HepG2 (cell line): ENCODE measurements at regions not wholly inside any gene's neighbourhood (a gene's known extent, or its start where the extent isn't known, plus 50 kb on each side); places are given as distances from the start of the nearest gene placed in this dataset.
A peak's percentile ranks its signal among the peaks of the same experiment; 100 is the strongest.

Experiments used
- ATAC-seq: fragments of 200-7000 bp; cut with Tn5 transposase; 3 replicates; pipeline ENCODE4 v1.9.1; 2020; ENCODE audit warnings: mild to moderate bottlenecking, moderate library complexity
- BruUV-seq: library from RNA; stranded (reverse); fragments of 400-500 nt; replicated peaks from 2 replicates; lab custom pipeline; 2021; lab: Mats Ljungman, UMichigan
- CTCF ChIA-PET: fragments of 300-600 bp; formaldehyde crosslinking; extraction: SDS; loops from one replicate; lab custom pipeline; 2021; ENCODE audit warnings: low total read pairs, inconsistent platforms, low intra/inter-chr PET ratio; lab: Yijun Ruan, JAX
- POLR2A ChIA-PET: fragments of 350-600 bp; sonication (Branson Sonifier 250); formaldehyde crosslinking; loops from one replicate; lab custom pipeline; 2020; ENCODE audit warnings: antibody characterized with exemption, inconsistent platforms; lab: Yijun Ruan, JAX
- DNase-seq: peaks from one replicate; pipeline ENCODE4 v3.0.0-alpha.2; 2015; ENCODE audit warnings: low spot score
- FAIRE-seq: peaks from 3 replicates; lab custom pipeline; 2011; peaks lifted over from hg19 to GRCh38; lab: Jason Lieb, UNC
- H2AFZ ChIP-seq: one replicate; pipeline ENCODE4 v1.6.1; 2011; ENCODE audit warnings: low read length, inconsistent platforms
- H3K27ac ChIP-seq: fragments of 300-600 bp; 3 replicates; pipeline ENCODE4 v1.8.0; 2011; ENCODE audit warnings: mixed run types, mild to moderate bottlenecking, mixed read lengths, low read length, inconsistent platforms; ENCODE audit not compliant: insufficient read depth; ENCODE audit errors: extremely low read length
- H3K27me3 ChIP-seq, 2 experiments: fragments of 200-600 bp in 1 of 2; 2 replicates in 1 of 2; 3 replicates in 1 of 2; pipeline versions ENCODE4 v1.6.0 to v1.8.0; 2011; ENCODE audit warnings: low read length in 2 of 2, mild to moderate bottlenecking in 2 of 2, moderate library complexity in 2 of 2, inconsistent platforms in 1 of 2; ENCODE audit not compliant: insufficient read depth in 2 of 2, control insufficient read depth in 1 of 2
- H3K36me3 ChIP-seq, 2 experiments: fragments of 200-600 bp in 1 of 2; replicated peaks in 1 of 2; 2 replicates in 1 of 2; 3 replicates in 1 of 2; pipeline versions ENCODE4 v1.5.1 to v1.8.0; 2011; ENCODE audit warnings: low read length in 2 of 2, inconsistent platforms in 1 of 2; ENCODE audit not compliant: insufficient read depth in 2 of 2, control insufficient read depth in 1 of 2
- H3K4me1 ChIP-seq: 2 replicates; pipeline ENCODE4 v1.5.1; 2012; ENCODE audit warnings: low read length, inconsistent platforms; ENCODE audit not compliant: insufficient read depth
- H3K4me2 ChIP-seq: 2 replicates; pipeline ENCODE4 v1.6.0; 2011; ENCODE audit warnings: low read depth, low read length, inconsistent platforms
- H3K4me3 ChIP-seq, 3 experiments: fragments of 200-600 bp in 1 of 3; sonication (generic), shearing (Covaris generic) in 1 of 3; replicated peaks in 1 of 3; 2 replicates each; pipeline ENCODE4 v1.5.1; 2011 to 2016; ENCODE audit warnings: low read length in 3 of 3, inconsistent platforms in 2 of 3, low read depth in 2 of 3, mild to moderate bottlenecking in 2 of 3, control low read depth in 1 of 3, mixed read lengths in 1 of 3; ENCODE audit not compliant: insufficient read depth in 1 of 3
- H3K79me2 ChIP-seq: one replicate; pipeline ENCODE4 v1.6.1; 2011; ENCODE audit warnings: low read length, inconsistent platforms; ENCODE audit not compliant: insufficient read depth
- H3K9ac ChIP-seq: 2 replicates; pipeline ENCODE4 v1.6.0; 2011; ENCODE audit warnings: mild to moderate bottlenecking, low read depth, low read length, inconsistent platforms; ENCODE audit not compliant: insufficient read depth
- H3K9me3 ChIP-seq: 2 replicates; pipeline ENCODE4 v1.5.1; 2012; ENCODE audit warnings: mild to moderate bottlenecking, low read length
- H4K20me1 ChIP-seq: 2 replicates; pipeline ENCODE4 v1.6.0; 2011; ENCODE audit warnings: inconsistent platforms, mild to moderate bottlenecking, low read length, moderate library complexity; ENCODE audit not compliant: insufficient read depth
- MAF1 ChIP-seq: sonication (generic); formaldehyde crosslinking; IDR thresholded peaks from 2 replicates; pipeline ENCODE4 v1.5.0; 2020; ENCODE audit warnings: missing genetic modification reagents, borderline replicate concordance
- MAFG ChIP-seq: sonication (generic); formaldehyde crosslinking; IDR thresholded peaks from 2 replicates; pipeline ENCODE4 v1.5.1; 2020; ENCODE audit warnings: mild to moderate bottlenecking, missing genetic modification reagents
- REL ChIP-seq: sonication (generic); formaldehyde crosslinking; conservative IDR thresholded peaks from 2 replicates; pipeline ENCODE4 v1.8.0; 2022; ENCODE audit warnings: mild to moderate bottlenecking, missing genetic modification reagents, moderate library complexity
- ZNF383 ChIP-seq: sonication (generic); formaldehyde crosslinking; IDR thresholded peaks from 2 replicates; pipeline ENCODE4 v1.4.0; 2020; ENCODE audit warnings: missing genetic modification reagents, mild to moderate bottlenecking, borderline replicate concordance
- ZNF501 ChIP-seq: sonication (generic); formaldehyde crosslinking; IDR thresholded peaks from 2 replicates; pipeline ENCODE4 v1.5.1; 2020; ENCODE audit warnings: mild to moderate bottlenecking, moderate library complexity, missing genetic modification reagents
- WGBS: methylation state at CpG from one replicate; pipeline ENCODE4 v1.1.6; 2017; ENCODE audit warnings: low lambda C conversion rate; 5-methylcytosine and 5-hydroxymethylcytosine counted together
- in situ Hi-C: cut with HindIII; loops from 2 replicates; pipeline ENCODE4 v1.10.0; 2017; ENCODE audit warnings: low pct_unique_long_range_greater_than_20kb; ENCODE audit not compliant: extremely low pct_ligation_motif_present
- intact Hi-C: fragments of 100-400 bp; cut with micrococcal nuclease; formaldehyde crosslinking; loops from one replicate; pipeline ENCODE4 v1.10.0; 2022; ENCODE audit not compliant: unreplicated experiment
- TF ChIP-seq, protein P1 (sequence below): sonication (generic); formaldehyde crosslinking; IDR thresholded peaks from 2 replicates; pipeline ENCODE4 v1.8.0; 2022; ENCODE audit warnings: mild to moderate bottlenecking, missing genetic modification reagents, moderate library complexity
- TF ChIP-seq, protein P2 (sequence below): sonication (generic); formaldehyde crosslinking; IDR thresholded peaks from 2 replicates; pipeline ENCODE4 v1.4.0; 2020; ENCODE audit warnings: missing genetic modification reagents
- TF ChIP-seq, protein P3 (sequence below): sonication (generic); formaldehyde crosslinking; IDR thresholded peaks from 2 replicates; pipeline ENCODE4 v1.4.0; 2020; ENCODE audit warnings: mild to moderate bottlenecking, missing genetic modification reagents
- TF ChIP-seq, protein P4 (sequence below): IDR thresholded peaks from 2 replicates; pipeline ENCODE4 v1.6.1; 2012; ENCODE audit warnings: inconsistent platforms
- TF ChIP-seq, protein P5 (sequence below): sonication (generic); formaldehyde crosslinking; IDR thresholded peaks from 2 replicates; pipeline ENCODE4 v1.5.0; 2020; ENCODE audit warnings: missing genetic modification reagents
- TF ChIP-seq, protein P6 (sequence below): sonication (generic); formaldehyde crosslinking; IDR thresholded peaks from 2 replicates; pipeline ENCODE4 v1.5.0; 2020; ENCODE audit warnings: mild to moderate bottlenecking, missing genetic modification reagents, borderline replicate concordance

DNA sequence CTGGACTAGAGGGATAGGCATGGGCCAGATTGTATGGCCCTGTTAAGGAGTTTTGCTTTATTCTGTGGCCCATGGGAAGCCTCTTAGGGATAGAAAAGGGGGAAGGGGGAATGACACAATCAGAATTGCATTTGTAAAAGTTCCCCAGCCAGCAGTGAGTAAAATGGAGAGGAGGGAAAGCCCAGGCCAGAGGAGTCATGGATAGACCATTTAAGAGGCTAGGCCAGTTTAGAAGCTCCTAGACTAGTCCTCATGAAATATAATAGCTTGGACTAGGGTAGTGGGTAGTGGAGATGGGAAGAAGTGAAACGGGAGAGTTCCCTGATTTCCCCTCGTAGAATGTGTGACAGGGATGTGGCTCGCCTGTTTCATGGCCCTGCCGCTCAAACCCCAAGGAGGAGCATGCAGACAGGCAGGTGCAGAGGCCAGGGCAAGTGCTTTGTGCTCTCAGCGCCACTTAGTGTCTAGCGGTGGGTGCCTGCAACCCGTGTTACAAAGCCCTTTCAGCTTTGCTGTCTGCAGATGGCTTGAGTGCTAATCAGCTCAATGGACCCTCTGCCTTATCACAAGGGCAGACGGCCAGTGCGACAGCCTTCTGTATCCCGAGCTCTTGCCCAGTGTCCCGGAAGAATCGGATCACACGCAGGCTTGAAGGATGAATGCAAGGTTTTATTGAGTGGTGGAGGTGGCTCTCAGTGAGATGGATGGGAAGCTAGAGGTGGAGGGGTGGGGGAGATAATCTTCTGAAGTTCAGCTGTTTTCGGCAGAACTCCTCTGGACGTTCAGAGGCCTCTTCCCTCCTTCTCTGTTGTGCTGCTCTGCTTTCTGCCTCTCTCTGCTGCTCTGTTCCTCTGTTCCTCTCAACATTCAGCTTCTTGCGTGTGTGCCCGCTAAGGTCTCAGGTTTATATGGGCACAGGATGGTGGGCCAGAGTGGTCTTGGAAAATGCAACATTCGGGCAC is 141.1 kb downstream of the CEP57L1 start:
- no peaks in the 10 kb centered on the region for H3K9me3 ChIP-seq
- no peaks in the 10 kb centered on the region for H4K20me1 ChIP-seq
- no peak overlapping the region for H2AFZ ChIP-seq
- no peak overlapping the region for H3K9ac ChIP-seq
- DNase-seq: peak; percentile 46
- no peaks in the 10 kb centered on the region for H3K36me3 ChIP-seq
- in situ Hi-C loops (no loop called here), intact Hi-C loops (loop anchor here (1.0 to 5.0 kb wide), 2 partner anchors 49 to 146 kb away; partner anchors contain the start of gene CD164)
- H3K4me3 ChIP-seq: peak overlapping the region in 1 of 3 experiments; percentile 11; a peak in 1 of 6 replicates
- peak; percentile 95 for FAIRE-seq
- ChIA-PET CTCF (no interaction called here), POLR2A (interaction anchor here (1.0 to 1.5 kb wide), 2 partner anchors 14 to 147 kb away, joined by 4 read pairs; no protein-coding TSS in a partner anchor)
- ATAC-seq: peak; percentile 98
- 18% methylated on average over 17 of the region's 18 CpGs for WGBS
- no TSS peak for BruUV-seq
- no peaks in the 10 kb centered on the region for H3K27me3 ChIP-seq
- H3K79me2 ChIP-seq: no peaks in the 10 kb centered on the region
- peak overlapping the region; percentile 41 for H3K4me2 ChIP-seq
- H3K27ac ChIP-seq: no peak overlapping the region
- peaks cover 41% of the 10 kb centered on the region for H3K4me1 ChIP-seq
- TF ChIP-seq, protein P1, sequence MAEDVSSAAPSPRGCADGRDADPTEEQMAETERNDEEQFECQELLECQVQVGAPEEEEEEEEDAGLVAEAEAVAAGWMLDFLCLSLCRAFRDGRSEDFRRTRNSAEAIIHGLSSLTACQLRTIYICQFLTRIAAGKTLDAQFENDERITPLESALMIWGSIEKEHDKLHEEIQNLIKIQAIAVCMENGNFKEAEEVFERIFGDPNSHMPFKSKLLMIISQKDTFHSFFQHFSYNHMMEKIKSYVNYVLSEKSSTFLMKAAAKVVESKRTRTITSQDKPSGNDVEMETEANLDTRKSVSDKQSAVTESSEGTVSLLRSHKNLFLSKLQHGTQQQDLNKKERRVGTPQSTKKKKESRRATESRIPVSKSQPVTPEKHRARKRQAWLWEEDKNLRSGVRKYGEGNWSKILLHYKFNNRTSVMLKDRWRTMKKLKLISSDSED (CRISPR knock-in tag): no peak
- TF ChIP-seq, protein P2, sequence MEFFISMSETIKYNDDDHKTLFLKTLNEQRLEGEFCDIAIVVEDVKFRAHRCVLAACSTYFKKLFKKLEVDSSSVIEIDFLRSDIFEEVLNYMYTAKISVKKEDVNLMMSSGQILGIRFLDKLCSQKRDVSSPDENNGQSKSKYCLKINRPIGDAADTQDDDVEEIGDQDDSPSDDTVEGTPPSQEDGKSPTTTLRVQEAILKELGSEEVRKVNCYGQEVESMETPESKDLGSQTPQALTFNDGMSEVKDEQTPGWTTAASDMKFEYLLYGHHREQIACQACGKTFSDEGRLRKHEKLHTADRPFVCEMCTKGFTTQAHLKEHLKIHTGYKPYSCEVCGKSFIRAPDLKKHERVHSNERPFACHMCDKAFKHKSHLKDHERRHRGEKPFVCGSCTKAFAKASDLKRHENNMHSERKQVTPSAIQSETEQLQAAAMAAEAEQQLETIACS: no peak
- TF ChIP-seq, protein P3, sequence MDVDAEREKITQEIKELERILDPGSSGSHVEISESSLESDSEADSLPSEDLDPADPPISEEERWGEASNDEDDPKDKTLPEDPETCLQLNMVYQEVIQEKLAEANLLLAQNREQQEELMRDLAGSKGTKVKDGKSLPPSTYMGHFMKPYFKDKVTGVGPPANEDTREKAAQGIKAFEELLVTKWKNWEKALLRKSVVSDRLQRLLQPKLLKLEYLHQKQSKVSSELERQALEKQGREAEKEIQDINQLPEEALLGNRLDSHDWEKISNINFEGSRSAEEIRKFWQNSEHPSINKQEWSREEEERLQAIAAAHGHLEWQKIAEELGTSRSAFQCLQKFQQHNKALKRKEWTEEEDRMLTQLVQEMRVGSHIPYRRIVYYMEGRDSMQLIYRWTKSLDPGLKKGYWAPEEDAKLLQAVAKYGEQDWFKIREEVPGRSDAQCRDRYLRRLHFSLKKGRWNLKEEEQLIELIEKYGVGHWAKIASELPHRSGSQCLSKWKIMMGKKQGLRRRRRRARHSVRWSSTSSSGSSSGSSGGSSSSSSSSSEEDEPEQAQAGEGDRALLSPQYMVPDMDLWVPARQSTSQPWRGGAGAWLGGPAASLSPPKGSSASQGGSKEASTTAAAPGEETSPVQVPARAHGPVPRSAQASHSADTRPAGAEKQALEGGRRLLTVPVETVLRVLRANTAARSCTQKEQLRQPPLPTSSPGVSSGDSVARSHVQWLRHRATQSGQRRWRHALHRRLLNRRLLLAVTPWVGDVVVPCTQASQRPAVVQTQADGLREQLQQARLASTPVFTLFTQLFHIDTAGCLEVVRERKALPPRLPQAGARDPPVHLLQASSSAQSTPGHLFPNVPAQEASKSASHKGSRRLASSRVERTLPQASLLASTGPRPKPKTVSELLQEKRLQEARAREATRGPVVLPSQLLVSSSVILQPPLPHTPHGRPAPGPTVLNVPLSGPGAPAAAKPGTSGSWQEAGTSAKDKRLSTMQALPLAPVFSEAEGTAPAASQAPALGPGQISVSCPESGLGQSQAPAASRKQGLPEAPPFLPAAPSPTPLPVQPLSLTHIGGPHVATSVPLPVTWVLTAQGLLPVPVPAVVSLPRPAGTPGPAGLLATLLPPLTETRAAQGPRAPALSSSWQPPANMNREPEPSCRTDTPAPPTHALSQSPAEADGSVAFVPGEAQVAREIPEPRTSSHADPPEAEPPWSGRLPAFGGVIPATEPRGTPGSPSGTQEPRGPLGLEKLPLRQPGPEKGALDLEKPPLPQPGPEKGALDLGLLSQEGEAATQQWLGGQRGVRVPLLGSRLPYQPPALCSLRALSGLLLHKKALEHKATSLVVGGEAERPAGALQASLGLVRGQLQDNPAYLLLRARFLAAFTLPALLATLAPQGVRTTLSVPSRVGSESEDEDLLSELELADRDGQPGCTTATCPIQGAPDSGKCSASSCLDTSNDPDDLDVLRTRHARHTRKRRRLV (CRISPR knock-in tag): no peak
- TF ChIP-seq MAFG (CRISPR knock-in tag) (no peak), REL (no peak), ZNF383 (CRISPR knock-in tag) (no peak), ZNF501 (CRISPR knock-in tag) (no peak), MAF1 (CRISPR knock-in tag) (no peak)
- TF ChIP-seq, protein P4, sequence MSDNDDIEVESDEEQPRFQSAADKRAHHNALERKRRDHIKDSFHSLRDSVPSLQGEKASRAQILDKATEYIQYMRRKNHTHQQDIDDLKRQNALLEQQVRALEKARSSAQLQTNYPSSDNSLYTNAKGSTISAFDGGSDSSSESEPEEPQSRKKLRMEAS: peak; percentile 44; the same call in 1 of the 2 replicates
- TF ChIP-seq, protein P5, sequence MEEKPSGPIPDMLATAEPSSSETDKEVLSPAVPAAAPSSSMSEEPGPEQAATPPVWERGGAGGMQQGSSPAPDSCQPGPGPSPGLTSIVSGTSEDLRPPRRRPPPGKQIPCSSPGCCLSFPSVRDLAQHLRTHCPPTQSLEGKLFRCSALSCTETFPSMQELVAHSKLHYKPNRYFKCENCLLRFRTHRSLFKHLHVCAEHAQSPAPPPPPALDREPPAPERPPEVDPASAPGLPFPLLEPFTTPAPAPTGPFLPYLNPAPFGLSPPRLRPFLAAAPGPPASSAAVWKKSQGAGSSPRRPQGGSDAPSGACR (CRISPR knock-in tag): no peak
- TF ChIP-seq, protein P6, sequence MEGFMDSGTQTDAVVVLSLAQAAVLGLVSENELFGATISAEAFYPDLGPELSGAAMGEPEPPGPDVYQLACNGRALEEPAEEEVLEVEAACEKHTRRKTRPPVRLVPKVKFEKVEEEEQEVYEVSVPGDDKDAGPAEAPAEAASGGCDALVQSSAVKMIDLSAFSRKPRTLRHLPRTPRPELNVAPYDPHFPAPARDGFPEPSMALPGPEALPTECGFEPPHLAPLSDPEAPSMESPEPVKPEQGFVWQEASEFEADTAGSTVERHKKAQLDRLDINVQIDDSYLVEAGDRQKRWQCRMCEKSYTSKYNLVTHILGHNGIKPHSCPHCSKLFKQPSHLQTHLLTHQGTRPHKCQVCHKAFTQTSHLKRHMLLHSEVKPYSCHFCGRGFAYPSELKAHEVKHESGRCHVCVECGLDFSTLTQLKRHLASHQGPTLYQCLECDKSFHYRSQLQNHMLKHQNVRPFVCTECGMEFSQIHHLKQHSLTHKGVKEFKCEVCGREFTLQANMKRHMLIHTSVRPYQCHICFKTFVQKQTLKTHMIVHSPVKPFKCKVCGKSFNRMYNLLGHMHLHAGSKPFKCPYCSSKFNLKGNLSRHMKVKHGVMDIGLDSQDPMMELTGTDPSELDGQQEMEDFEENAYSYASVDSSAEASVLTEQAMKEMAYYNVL (CRISPR knock-in tag): 0 out of 2 replicates have a peak, but pooled peaks have one; percentile 20
